Neural progenitor cell (in vitro differentiated cells): ENCODE measurements at regions not wholly inside any gene's neighbourhood (a gene's known extent, or its start where the extent isn't known, plus 50 kb on each side); places are given as distances from the start of the nearest gene placed in this dataset.

Experiments
- DNase-seq: peaks from one replicate; pipeline ENCODE4 v3.0.0-alpha.2; 2016; ENCODE audit warnings: low spot score
- H2AFZ ChIP-seq: fragments of 200-600 bp; sonication (generic); replicated peaks from 2 replicates; pipeline ENCODE4 v1.6.1; 2016; ENCODE audit warnings: antibody characterized with exemption
- H3F3A ChIP-seq: fragments of 200-600 bp; sonication (generic); 2 replicates; pipeline ENCODE4 v1.6.1; 2016; ENCODE audit warnings: antibody characterized with exemption, low read depth
- H3K27ac ChIP-seq: fragments of 200-600 bp; sonication (generic); 2 replicates; pipeline ENCODE4 v1.5.1; 2016; ENCODE audit warnings: mild to moderate bottlenecking
- H3K27me3 ChIP-seq: fragments of 200-600 bp; sonication (generic); 2 replicates; pipeline ENCODE4 v1.6.1; 2016; ENCODE audit warnings: mild to moderate bottlenecking, moderate library complexity
- H3K36me3 ChIP-seq: fragments of 200-600 bp; sonication (generic); 2 replicates; pipeline ENCODE4 v1.5.1; 2016
- H3K4me1 ChIP-seq: fragments of 200-600 bp; sonication (generic); 2 replicates; pipeline ENCODE4 v1.6.1; 2016; ENCODE audit warnings: mixed run types
- H3K4me2 ChIP-seq: fragments of 200-600 bp; sonication (generic); 2 replicates; pipeline ENCODE4 v1.6.1; 2016
- H3K4me3 ChIP-seq: fragments of 200-600 bp; sonication (generic); 2 replicates; pipeline ENCODE4 v1.5.1; 2016
- H3K79me2 ChIP-seq: fragments of 200-600 bp; sonication (generic); 2 replicates; pipeline ENCODE4 v1.6.1; 2016; ENCODE audit warnings: low read depth
- H3K9ac ChIP-seq: fragments of 200-600 bp; sonication (generic); 2 replicates; pipeline ENCODE4 v1.6.1; 2016
- H3K9me3 ChIP-seq: fragments of 200-600 bp; sonication (generic); 2 replicates; pipeline ENCODE4 v1.5.1; 2016; ENCODE audit warnings: low read depth
- H4K20me1 ChIP-seq: fragments of 200-600 bp; sonication (generic); 2 replicates; pipeline ENCODE4 v1.6.1; 2016; ENCODE audit warnings: low read depth
- H3K27ac Mint-ChIP-seq: 3 replicates; pipeline ENCODE4 v1.8.0; 2021; ENCODE audit warnings: mixed read lengths
- H3K27me3 Mint-ChIP-seq: 2 replicates; pipeline ENCODE4 v1.8.0; 2022; ENCODE audit warnings: low read depth, mild to moderate bottlenecking, inconsistent platforms, moderate library complexity, mixed read lengths; ENCODE audit not compliant: insufficient read depth
- H3K36me3 Mint-ChIP-seq: 3 replicates; pipeline ENCODE4 v1.8.0; 2021; ENCODE audit warnings: mixed read lengths
- H3K4me1 Mint-ChIP-seq: 3 replicates; pipeline ENCODE4 v1.8.0; 2021; ENCODE audit warnings: mixed read lengths
- H3K4me3 Mint-ChIP-seq: 3 replicates; pipeline ENCODE4 v1.8.0; 2021; ENCODE audit warnings: mild to moderate bottlenecking, moderate library complexity, mixed read lengths
- H3K9me3 Mint-ChIP-seq: 3 replicates; pipeline ENCODE4 v1.8.0; 2020; ENCODE audit warnings: mixed read lengths
- CTCF ChIP-seq: fragments of 200-600 bp; sonication (generic); IDR thresholded peaks from 2 replicates; pipeline ENCODE4 v1.5.1; 2017; ENCODE audit warnings: antibody characterized with exemption, mild to moderate bottlenecking
- EZH2 ChIP-seq: fragments of 200-600 bp; sonication (generic); IDR thresholded peaks from 2 replicates; pipeline ENCODE4 v1.6.1; 2017; ENCODE audit warnings: antibody characterized with exemption, mild to moderate bottlenecking, moderate library complexity
- EZH2phosphoT487 ChIP-seq: fragments of 200-600 bp; sonication (generic); IDR thresholded peaks from 2 replicates; pipeline ENCODE4 v1.6.1; 2017; ENCODE audit warnings: antibody characterized with exemption

GRCh38 chr7:68640103-68640502, 958.2 kb upstream of the AUTS2 start:
- Histone ChIP-seq H4K20me1 (no peaks in the 10 kb centered on the region), H3K27me3 (no peaks in the 10 kb centered on the region), H2AFZ (no peak overlapping the region), H3K9me3 (no peaks in the 10 kb centered on the region), H3K79me2 (no peaks in the 10 kb centered on the region), H3K4me2 (no peak overlapping the region), H3K4me1 (no peaks in the 10 kb centered on the region), H3K9ac (no peak overlapping the region), H3F3A (no peaks in the 10 kb centered on the region), H3K36me3 (no peaks in the 10 kb centered on the region), H3K27ac (no peak overlapping the region), H3K4me3 (no peak overlapping the region)
- Mint-ChIP-seq H3K27ac (no peak overlapping the region), H3K4me3 (no peak overlapping the region), H3K9me3 (peaks cover 19% of the 10 kb centered on the region), H3K36me3 (no peaks in the 10 kb centered on the region), H3K27me3 (no peaks in the 10 kb centered on the region), H3K4me1 (peaks cover 4% of the 10 kb centered on the region)
- no peak for DNase-seq
- TF ChIP-seq EZH2phosphoT487 (no peak), CTCF (no peak), EZH2 (no peak)

- TF ChIP-seq EZH2phosphoT487 (no peak), CTCF (no peak), EZH2 (no peak)
- no peaks in the 10 kb centered on the region for H3K27me3 ChIP-seq
- no peak for DNase-seq
- Mint-ChIP-seq H3K4me1 (no peaks in the 10 kb centered on the region), H3K9me3 (peaks cover 12% of the 10 kb centered on the region), H3K27me3 (no peaks in the 10 kb centered on the region), H3K4me3 (no peak overlapping the region), H3K27ac (no peak overlapping the region), H3K36me3 (peaks cover 2% of the 10 kb centered on the region)
- no peaks in the 10 kb centered on the region for H3F3A ChIP-seq
- H4K20me1 ChIP-seq: no peaks in the 10 kb centered on the region
- H3K4me3 ChIP-seq: no peak overlapping the region
- H2AFZ ChIP-seq: no peak overlapping the region
- no peak overlapping the region for H3K4me2 ChIP-seq
- no peak overlapping the region for H3K27ac ChIP-seq
- no peaks in the 10 kb centered on the region for H3K9me3 ChIP-seq
- no peaks in the 10 kb centered on the region for H3K36me3 ChIP-seq
- H3K9ac ChIP-seq: no peak overlapping the region
- no peaks in the 10 kb centered on the region for H3K79me2 ChIP-seq
- no peaks in the 10 kb centered on the region for H3K4me1 ChIP-seq
Measured at GRCh38 chr7:68642727-68643126, 955.5 kb upstream of the AUTS2 start.

- Histone ChIP-seq H3K9me3 (no peaks in the 10 kb centered on the region), H3K27me3 (no peaks in the 10 kb centered on the region), H3K36me3 (no peaks in the 10 kb centered on the region), H3K4me2 (no peak overlapping the region), H3K79me2 (no peaks in the 10 kb centered on the region), H3K9ac (no peak overlapping the region), H3K4me3 (no peak overlapping the region), H3K27ac (no peak overlapping the region), H2AFZ (no peak overlapping the region), H3K4me1 (no peaks in the 10 kb centered on the region), H3F3A (no peaks in the 10 kb centered on the region), H4K20me1 (no peaks in the 10 kb centered on the region)
- no peak for DNase-seq
- Mint-ChIP-seq H3K27me3 (no peaks in the 10 kb centered on the region), H3K4me1 (no peaks in the 10 kb centered on the region), H3K4me3 (no peak overlapping the region), H3K9me3 (no peaks in the 10 kb centered on the region), H3K36me3 (no peaks in the 10 kb centered on the region), H3K27ac (no peak overlapping the region)
- no peak for TF ChIP-seq EZH2
Measured at GRCh38 chr7:68663392-68663791, 934.9 kb upstream of the AUTS2 start.

- H2AFZ ChIP-seq: no peak overlapping the region
- H3K4me2 ChIP-seq: no peak overlapping the region
- no peak for TF ChIP-seq CTCF
- no peak for TF ChIP-seq EZH2
- no peak for TF ChIP-seq EZH2phosphoT487
- H3K27ac Mint-ChIP-seq: no peak overlapping the region
- H3K36me3 ChIP-seq: no peaks in the 10 kb centered on the region
- H4K20me1 ChIP-seq: no peaks in the 10 kb centered on the region
- no peak overlapping the region for H3K27ac ChIP-seq
- no peaks in the 10 kb centered on the region for H3K4me1 Mint-ChIP-seq
- H3F3A ChIP-seq: no peaks in the 10 kb centered on the region
- DNase-seq: no peak
- no peak overlapping the region for H3K4me3 ChIP-seq
- H3K27me3 Mint-ChIP-seq: no peaks in the 10 kb centered on the region
- H3K79me2 ChIP-seq: no peaks in the 10 kb centered on the region
- H3K4me3 Mint-ChIP-seq: no peak overlapping the region
- H3K9me3 ChIP-seq: no peaks in the 10 kb centered on the region
- H3K36me3 Mint-ChIP-seq: no peaks in the 10 kb centered on the region
- H3K27me3 ChIP-seq: no peaks in the 10 kb centered on the region
- H3K9ac ChIP-seq: no peak overlapping the region
- peaks cover 12% of the 10 kb centered on the region for H3K9me3 Mint-ChIP-seq
- no peaks in the 10 kb centered on the region for H3K4me1 ChIP-seq
Measured at GRCh38 chr7:68671046-68671445, 927.2 kb upstream of the AUTS2 start.
